NCI-H1105 (cell line): ENCODE measurements at regions not wholly inside any gene's neighbourhood (a gene's known extent, or its start where the extent isn't known, plus 50 kb on each side); places are given as distances from the start of the nearest gene placed in this dataset.
"Not testable (repeated sequence)": the region's sequence is repeated elsewhere in the genome, so short reads cannot be mapped to it uniquely, and the experiment has no call there.

Experiments
- DNase-seq: peaks from one replicate; lab custom pipeline; 2025; lab: John Stamatoyannopoulos, UW

- no peak for DNase-seq
Observed at GRCh38 chr14:94836849-94837248, 66.9 kb upstream of the GSC start.

GRCh38 chr14:94833633-94834032 is 63.7 kb upstream of the GSC start:
- DNase-seq: no peak

- DNase-seq: no peak
Observed at GRCh38 chr14:94831085-94831484, 61.2 kb upstream of the GSC start.

- no peak for DNase-seq
Observed at GRCh38 chr14:94827711-94828447, 58.0 kb upstream of the GSC start.

- no peak for DNase-seq
Observed at GRCh38 chr14:94826774-94827173, 56.9 kb upstream of the GSC start.

- no peak for DNase-seq
Observed at GRCh38 chr14:94823556-94824341, 53.8 kb upstream of the GSC start.

- DNase-seq: no peak
Observed at GRCh38 chr14:94821705-94822104, 51.8 kb upstream of the GSC start.

- not testable (repeated sequence) for DNase-seq
Observed at GRCh38 chr14:94820932-94821331, 51.0 kb upstream of the GSC start.
